ENCODE measurements at regions not wholly inside any gene's neighbourhood (a gene's known extent, or its start where the extent isn't known, plus 50 kb on each side); places are given as distances from the start of the nearest gene placed in this dataset.
"Not testable (repeated sequence)": the region's sequence is repeated elsewhere in the genome, so short reads cannot be mapped to it uniquely, and the experiment has no call there.

DNA sequence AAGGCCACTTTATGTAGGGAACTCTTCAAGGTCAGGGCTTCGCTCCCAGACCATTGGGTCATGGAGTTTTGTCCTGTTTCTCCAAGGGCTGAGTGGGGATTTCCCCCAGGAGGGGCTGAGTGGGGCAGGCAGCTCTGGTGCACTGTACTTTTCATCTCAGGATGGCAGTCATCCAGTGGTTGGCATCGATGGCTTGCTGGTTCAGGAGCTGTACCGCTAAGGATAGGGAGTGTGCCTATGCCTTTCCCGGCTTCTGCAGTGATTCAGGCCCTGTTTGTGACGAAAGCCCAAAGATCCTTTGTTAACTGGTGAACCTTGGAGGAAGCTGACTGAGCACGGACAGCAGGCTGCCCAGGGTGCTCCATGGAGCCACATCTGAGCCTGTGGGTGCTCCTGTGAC is 100.1 kb upstream of the GADD45A start:
- no peak for DNase-seq (ENCODE audit: low read depth in 3 of 3)

GRCh38 chr1:67586596-67586995 is 98.4 kb upstream of the GADD45A start:
- no peak for DNase-seq (ENCODE audit: low read depth in 3 of 3)

GRCh38 chr1:67588178-67588855 is 96.7 kb upstream of the GADD45A start:
- no peak for DNase-seq (ENCODE audit: low read depth in 3 of 3)

- DNase-seq (ENCODE audit: low read depth in 3 of 3): no peak
These were observed 95.3 kb upstream of the GADD45A start for GRCh38 chr1:67589519-67590233.

DNA sequence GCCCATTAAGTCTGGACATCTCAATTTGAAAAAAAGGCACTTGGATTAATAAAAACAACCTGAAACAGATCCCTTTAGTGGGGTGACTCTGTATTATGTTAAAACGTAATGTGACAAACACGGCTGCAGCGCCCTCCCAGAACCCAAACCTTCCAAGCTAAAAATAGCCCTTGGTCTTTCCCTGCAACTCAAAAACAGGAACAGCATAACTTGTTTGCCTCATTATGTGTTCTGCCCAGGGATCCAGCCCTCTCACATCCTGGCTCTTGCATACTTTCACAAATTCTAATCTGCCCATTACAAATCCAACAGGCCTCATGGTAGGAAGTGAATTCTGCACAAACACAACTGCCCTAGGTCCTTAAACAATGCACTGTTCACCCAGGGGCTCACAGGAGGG is 94.7 kb upstream of the GADD45A start:
- no peak for DNase-seq (ENCODE audit: low read depth in 3 of 3)

- no peak for DNase-seq (ENCODE audit: low read depth in 3 of 3)
These were observed 90.2 kb upstream of the GADD45A start for GRCh38 chr1:67594764-67595163.

DNA sequence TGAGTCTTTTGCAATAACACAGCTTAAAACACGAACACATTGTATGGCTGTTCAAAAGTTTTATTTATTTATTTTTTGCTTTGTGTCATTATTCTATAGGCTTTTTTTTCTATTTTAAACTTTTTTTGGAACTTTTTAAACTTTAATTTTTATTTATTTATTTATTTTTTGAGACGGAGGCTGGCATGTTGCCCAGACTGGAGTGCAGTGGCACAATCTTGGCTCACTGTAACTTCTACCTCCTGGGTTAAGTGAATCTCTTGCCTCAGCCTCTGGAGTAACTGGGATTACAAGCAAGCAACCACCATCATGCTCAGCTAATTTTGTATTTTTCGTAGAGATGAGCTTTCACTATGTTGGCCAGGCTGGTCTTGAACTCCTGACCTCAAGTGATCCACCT is 88.3 kb upstream of the GADD45A start:
- no peak for DNase-seq (ENCODE audit: low read depth in 3 of 3)

DNA sequence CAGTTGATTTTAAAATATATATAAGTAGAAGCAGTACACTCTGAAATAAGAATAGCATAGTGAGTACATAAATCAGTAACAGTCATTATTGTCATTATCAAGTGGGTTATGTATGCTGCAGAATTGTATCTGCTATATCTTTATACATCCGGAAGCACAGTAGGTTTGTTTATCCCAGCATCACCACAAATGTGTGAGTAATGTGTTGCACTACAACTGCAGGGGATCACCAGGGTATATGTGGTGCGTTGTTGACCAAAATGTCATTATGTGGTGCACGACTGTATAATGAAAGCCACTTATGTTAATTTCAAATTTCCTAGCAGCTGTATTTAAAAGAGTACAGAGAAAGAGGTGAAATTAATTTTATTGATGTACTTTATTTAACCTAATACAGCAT is 87.7 kb upstream of the GADD45A start:
- no peak for DNase-seq (ENCODE audit: low read depth in 3 of 3)

GRCh38 chr1:67599085-67599484 is 85.9 kb upstream of the GADD45A start:
- DNase-seq (ENCODE audit: low read depth in 3 of 3): no peak

- DNase-seq (ENCODE audit: low read depth in 3 of 3): no peak
These were observed 83.5 kb upstream of the GADD45A start for GRCh38 chr1:67601539-67601938.

GRCh38 chr1:67601955-67602354 is 83.0 kb upstream of the GADD45A start:
- DNase-seq (ENCODE audit: low read depth in 3 of 3): no peak

- no peak for DNase-seq (ENCODE audit: low read depth in 3 of 3)
These were observed 80.2 kb upstream of the GADD45A start for GRCh38 chr1:67604778-67605177.

GRCh38 chr1:67605209-67605780 is 79.7 kb upstream of the GADD45A start:
- no peak for DNase-seq (ENCODE audit: low read depth in 3 of 3)

- no peak for DNase-seq (ENCODE audit: low read depth in 3 of 3)
These were observed 77.7 kb upstream of the GADD45A start for GRCh38 chr1:67607286-67607685.

GRCh38 chr1:67607699-67608098 is 77.3 kb upstream of the GADD45A start:
- no peak for DNase-seq (ENCODE audit: low read depth in 3 of 3)

- no peak for DNase-seq (ENCODE audit: low read depth in 3 of 3)
These were observed 76.1 kb upstream of the GADD45A start for GRCh38 chr1:67608661-67609576.

GRCh38 chr1:67609577-67610341 is 75.2 kb upstream of the GADD45A start:
- no peak for DNase-seq (ENCODE audit: low read depth in 3 of 3)

DNA sequence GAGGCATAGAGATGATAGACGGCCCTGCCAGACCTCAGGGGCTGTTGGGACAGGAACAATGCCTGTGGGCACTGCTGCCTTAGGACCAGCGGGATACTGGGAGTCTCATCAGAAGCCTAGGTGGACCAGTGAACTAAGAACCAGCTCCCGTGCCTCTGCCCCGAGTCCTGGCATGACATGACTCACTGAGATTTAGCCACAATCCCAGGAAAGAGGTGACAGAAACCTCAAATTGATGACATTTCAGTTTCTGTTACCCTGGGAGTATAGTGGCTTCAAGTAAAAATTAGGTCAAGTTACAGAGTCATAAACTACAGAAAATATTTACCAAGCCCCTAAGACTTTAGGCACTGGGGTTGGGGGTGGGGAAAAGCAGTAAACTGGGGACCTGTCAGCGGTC is 74.6 kb upstream of the GADD45A start:
- DNase-seq (ENCODE audit: low read depth in 3 of 3): no peak

GRCh38 chr1:67611846-67612245 is 73.2 kb upstream of the GADD45A start:
- no peak for DNase-seq (ENCODE audit: low read depth in 3 of 3)

DNA sequence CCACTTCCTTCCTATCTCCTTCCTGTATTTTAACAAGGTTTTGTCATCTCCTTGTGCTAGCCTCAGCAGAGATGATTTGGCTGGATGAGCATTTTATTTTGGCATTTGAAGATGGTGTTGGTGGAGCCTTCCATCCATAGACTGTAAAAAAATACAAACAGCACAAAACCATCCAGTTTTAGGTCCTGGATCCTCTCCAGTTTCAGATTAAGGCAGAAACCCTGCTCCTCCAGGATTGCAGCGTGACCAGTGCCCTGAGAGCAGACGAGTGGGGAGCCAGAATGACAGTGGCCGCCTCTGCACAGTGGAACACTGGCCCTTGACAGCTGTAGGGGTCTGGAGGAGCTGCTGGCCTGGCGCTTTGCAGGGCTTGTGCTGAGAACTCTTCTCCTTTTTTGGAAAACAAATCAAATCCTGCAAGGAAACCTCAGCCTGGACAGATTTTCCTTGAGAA is 72.2 kb upstream of the GADD45A start:
- DNase-seq (ENCODE audit: low read depth in 3 of 3): no peak

GRCh38 chr1:67613479-67613878 is 71.5 kb upstream of the GADD45A start:
- DNase-seq (ENCODE audit: low read depth in 3 of 3): not testable (repeated sequence)

Measured in stimulated activated CD4-positive, alpha-beta T cell treated with anti-CD3 and anti-CD28 coated beads, TNF-alpha, amount 100 ng/mL, for 24 hours (primary cell).